GM18511 (cell line): ENCODE measurements at regions not wholly inside any gene's neighbourhood (a gene's known extent, or its start where the extent isn't known, plus 50 kb on each side); places are given as distances from the start of the nearest gene placed in this dataset.
A peak's percentile ranks its signal among the peaks of the same experiment; 100 is the strongest.
"Not testable (repeated sequence)": the region's sequence is repeated elsewhere in the genome, so short reads cannot be mapped to it uniquely, and the experiment has no call there.

Experiments
- ATAC-seq: cut with Tn5 transposase; IDR thresholded peaks from one replicate; pipeline ENCODE4 v1.9.1; 2021; ENCODE audit warnings: mild to moderate bottlenecking, moderate library complexity; ENCODE audit not compliant: unreplicated experiment

DNA sequence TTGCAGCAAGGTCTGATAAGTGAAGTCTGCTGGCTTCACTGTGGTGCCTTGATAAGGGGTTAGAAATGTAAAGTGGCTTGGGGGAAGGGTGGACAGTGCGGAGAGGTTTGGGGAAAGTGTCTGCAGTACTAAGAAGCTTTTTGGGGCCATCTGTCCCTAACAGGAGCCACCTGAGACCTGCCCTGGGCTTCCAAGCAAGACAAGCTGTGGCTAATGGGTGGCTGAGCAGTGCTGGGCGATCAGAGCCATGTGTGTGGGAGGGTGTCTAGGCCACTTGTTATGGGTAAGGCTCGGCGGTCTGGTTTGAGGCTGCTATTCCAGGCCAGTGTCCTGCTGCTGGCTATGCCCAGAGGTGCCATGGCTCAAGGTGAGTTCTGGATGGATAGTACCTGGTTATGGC, 185.4 kb upstream of the MTMR8 start:
- peak; percentile 18 for ATAC-seq

DNA sequence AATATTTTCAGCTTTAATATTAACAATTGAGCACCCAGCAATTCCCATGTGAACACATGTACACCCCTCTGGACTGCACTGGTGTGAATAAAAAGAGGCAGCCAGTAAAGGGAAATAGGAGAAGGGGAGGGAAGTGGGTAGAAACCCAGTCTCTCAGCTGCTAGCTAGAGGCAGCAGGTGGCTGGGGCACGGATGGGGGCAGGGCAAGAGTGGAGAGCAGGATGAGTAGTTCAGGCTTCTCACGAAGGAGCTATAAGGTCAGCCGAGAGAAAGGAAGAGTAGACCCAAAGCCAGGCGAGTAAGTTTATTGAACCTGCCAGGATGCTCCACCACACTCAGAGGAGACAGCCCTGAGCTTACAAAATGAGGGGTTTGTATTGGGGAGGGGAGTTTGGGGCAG, 184.8 kb upstream of the MTMR8 start:
- peak; percentile 59 for ATAC-seq

DNA sequence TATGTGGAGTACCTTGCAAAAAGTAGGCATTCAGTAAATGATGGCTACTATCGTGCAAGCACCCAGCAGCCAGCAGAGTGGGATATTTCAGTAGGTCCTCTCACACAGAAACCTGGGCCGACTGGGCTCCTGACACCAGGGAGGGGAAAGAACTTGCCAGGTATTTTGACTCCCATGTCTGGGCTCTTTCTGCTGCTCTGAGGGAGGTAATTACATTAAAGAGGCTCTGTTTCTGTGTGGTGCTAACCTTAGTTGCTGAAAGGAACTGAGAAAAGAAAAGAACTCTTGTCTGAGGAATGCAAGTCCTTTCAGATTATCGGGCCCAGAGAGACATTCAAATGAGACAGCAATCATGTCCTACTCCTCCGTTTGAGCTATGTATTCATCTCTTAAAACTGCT, 175.8 kb upstream of the MTMR8 start:
- ATAC-seq: no peak

DNA sequence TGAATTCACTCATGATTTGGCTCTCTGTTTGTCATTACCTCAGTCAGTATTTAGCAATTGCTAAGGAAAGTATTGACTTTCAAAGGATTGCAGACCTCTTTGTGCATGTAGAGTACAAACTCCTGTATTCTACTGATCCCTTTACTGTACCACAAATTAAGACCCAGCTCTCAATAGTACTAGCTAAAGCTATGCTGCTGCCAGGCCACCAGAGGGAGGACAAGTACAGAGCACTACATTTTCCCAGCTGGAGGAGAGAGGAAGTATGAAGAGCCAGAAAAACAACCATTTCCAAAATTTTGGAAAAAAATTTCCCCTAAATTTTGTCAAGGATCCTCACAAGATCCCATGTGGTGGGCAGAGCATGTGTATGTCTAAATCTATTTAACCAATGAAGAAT, 175.0 kb upstream of the MTMR8 start:
- ATAC-seq: no peak

DNA sequence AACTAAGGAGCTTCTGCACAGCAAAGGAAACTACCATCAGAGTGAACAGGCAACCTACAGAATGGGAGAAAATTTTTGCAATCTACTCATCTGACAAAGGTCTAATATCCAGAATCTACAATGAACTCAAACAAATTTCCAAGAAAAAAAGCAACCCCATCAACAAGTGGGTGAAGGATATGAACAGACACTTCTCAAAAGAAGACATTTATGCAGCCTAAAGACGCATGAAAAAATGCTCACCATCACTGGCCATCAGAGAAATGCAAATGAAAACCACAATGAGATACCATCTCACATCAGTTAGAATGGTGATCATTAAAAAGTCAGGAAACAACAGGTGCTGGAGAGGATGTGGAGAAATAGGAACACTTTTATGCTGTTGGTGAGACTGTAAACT, 170.1 kb upstream of the MTMR8 start:
- ATAC-seq: not testable (repeated sequence)

DNA sequence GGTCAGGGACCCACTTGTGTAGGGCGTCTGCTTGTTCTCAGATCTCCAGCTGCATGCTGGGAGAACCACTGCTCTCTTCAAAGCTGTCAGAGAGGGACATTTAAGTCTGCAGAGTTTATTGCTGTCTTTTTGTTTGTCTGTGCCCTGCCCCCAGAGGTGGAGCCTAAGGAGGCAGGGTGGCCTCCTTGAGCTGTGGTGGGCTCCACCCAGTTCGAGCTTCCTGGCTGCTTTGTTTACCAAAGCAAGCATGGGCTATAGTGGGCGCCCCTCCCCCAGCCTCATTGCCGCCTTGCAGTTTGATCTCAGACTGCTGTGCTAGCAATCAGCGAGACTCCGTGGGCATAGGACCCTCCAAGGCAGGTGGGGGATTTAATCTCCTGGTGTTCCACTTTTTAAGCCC, 154.0 kb upstream of the MTMR8 start:
- not testable (repeated sequence) for ATAC-seq

DNA sequence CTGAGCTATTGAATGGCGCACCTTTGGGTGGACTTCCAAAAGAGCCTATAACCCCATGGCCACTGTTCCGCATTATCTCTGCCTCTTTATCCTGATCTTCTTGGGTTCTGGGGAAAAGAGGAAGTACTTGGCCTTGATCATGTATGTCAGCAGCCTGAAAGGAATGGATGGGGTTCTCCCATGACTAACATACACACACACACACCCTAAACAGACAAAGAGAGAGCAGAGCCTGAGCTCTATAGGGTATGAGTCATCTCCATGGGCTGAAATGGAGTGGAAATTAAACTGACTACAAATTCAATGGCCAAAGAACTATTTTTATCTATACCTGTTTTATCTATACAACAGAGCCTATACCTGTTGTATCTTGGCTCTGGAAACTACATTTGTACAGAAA, 141.5 kb upstream of the MTMR8 start:
- no peak for ATAC-seq
